CD4-positive, alpha-beta T cell treated with Interleukin-10 for 1 hour (primary cell): ENCODE measurements at regions not wholly inside any gene's neighbourhood (a gene's known extent, or its start where the extent isn't known, plus 50 kb on each side); places are given as distances from the start of the nearest gene placed in this dataset.
"Not testable (repeated sequence)": the region's sequence is repeated elsewhere in the genome, so short reads cannot be mapped to it uniquely, and the experiment has no call there.

Experiments used
- DNase-seq: peaks from one replicate; pipeline ENCODE4 v3.0.0-alpha.2; 2020

DNA sequence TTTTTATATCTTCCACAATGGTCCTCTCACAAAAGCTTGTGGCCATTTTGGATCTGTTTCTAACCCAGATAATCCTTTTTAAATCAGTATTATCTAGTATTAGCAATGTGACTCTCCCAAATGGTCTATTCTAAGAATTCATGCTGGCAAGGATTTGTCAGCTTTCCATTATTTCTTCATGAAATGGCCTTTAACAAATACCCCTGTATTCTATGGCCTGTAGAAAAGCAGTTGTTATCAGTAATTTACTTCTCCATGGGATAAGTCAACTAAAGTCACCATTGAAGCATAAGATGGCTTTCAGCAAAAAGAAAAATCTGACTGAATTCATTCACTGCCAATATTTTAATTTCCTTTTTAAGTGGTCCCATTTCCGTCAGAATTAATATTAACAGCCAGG is 346.4 kb upstream of the FAM174A start:
- no peak for DNase-seq

- no peak for DNase-seq
Measured at GRCh38 chr5:100188339-100188738, 346.8 kb upstream of the FAM174A start.

DNA sequence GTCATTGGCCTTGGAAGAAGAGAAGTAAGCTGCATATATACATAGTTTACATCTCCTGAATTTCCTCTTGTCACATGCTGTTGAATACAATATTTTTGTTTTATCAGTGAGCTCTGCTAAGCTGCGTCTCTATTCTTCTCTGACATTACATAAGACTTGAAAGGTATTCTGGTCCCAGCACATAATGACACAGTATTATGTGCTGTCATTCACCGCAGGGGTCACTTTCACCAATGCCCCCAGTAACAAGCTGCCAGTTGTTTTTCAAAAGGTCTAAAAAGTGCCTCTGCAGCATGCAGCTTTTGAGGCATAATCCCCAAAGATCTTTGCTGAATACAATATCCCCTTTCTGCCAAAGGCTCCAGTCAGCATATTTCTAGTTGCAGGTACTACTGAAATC is 349.0 kb upstream of the FAM174A start:
- no peak for DNase-seq

DNA sequence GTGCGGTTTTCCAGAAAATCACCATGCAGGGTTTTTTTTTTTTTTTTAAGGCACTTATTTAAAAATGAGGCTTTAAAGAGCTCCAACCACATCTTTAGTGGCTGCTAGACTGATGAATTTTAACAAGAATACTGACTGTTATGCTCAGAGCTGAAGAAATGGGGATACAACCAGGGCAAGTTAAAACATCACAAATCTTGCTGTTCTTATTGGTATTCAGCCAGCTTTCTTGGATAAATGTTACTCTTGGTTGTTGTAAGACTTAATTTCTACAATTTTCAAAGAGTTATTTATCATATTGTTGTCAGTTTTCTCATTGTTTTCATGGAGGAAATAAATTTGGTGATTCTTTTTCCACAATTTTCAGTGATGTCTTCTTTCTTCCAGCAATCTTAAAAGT is 352.8 kb upstream of the FAM174A start:
- no peak for DNase-seq

- no peak for DNase-seq
Measured at GRCh38 chr5:100175346-100175745, 359.8 kb upstream of the FAM174A start.

DNA sequence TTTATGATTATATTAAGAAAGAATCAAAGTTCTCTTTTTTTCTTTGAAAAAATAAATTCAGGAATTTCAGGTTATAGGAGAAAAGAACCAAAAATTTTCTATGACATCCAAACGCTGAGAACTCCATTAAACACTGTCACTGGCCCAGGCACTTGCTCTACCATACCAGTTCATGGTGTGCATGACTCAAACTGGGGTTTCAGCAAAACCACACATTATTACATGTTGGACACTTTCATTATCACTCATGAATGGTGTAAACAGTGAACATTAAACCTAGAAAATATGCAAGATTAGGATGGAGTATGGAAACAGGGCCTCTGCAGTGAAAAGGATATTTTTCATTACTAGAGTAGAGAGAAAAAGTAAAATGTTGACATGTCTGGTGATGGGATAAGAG is 369.9 kb upstream of the FAM174A start:
- DNase-seq: no peak

- DNase-seq: no peak
Measured at GRCh38 chr5:100161868-100162267, 373.3 kb upstream of the FAM174A start.

GRCh38 chr5:100157066-100157465 is 378.1 kb upstream of the FAM174A start:
- no peak for DNase-seq

- no peak for DNase-seq
Measured at GRCh38 chr5:100148239-100148638, 386.9 kb upstream of the FAM174A start.

DNA sequence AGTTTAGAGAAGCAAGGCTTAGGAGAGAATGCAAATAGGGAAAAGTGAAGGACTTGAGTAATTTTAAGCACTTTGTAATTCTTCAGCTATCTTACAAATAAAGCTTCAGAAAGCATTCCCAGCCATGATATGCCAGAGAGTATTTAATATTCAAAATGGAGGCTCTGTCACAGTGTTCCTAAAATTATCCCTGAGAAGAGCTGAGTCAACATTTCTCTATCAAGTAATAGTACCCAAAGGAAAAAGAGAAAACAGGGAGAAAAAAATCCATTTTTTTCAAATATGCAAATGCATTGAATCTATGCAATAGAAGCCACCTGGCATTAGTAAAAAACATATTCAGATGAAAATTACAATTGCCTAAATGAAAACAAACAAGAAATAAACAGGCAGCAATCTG is 392.6 kb upstream of the FAM174A start:
- DNase-seq: no peak

DNA sequence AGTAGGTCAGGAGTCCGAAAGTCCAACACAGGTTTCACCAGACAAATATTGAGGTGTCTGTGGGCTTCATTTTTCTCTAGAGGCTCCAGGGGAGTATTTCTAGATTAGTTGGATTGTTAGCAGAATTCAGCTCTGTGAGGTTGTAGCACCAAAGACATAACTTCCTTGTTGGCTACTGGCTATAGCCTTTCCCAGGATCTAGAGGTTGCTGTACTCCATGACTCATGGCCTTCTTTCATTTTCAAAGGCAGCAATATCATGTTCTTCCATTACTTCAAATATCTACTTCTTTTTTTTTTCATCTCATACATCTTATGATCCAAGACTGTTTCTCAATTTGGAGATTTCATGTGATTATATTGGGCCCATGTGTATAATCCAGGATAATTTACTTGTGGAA is 404.0 kb upstream of the FAM174A start:
- no peak for DNase-seq

- no peak for DNase-seq
Measured at GRCh38 chr5:100130307-100130706, 404.9 kb upstream of the FAM174A start.

DNA sequence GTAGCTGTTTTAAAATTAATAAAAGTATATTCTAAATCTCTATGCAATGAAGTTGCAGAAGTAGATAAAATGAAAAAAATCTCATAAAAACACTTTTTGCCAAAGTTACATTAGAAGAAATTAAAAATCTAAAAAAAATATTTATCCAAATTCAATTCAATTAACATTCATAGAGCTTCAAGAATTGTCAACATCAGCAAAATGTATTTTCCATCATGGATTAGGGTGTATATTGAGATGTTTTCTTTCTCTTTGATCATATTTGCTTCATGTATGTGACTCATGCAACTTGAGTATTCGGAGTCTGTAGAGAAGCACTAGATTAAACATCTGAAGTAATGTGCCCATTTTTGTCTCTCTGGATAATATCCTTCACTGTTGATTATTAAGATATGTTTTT is 415.3 kb upstream of the FAM174A start:
- DNase-seq: no peak

- no peak for DNase-seq
Measured at GRCh38 chr5:100110497-100110896, 424.7 kb upstream of the FAM174A start.

DNA sequence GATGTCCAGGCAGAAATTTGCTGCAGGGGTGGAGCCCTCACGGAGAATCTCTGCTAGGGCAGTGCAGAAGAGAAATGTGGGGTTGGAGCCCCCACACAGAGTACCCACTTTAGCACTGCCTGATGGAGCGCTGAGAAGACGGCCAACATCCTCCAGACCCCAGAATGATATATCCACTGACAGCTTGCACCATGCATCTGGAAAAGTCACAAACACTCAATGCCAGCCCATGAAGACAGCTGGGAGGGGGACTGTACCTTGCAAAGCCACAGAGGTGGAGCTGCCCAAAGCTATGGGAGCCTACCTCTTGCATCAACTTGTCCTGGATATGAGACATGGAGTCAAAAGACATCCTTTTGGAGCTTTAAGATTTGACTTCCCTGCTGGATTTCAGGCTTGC is 426.3 kb upstream of the FAM174A start:
- DNase-seq: no peak

GRCh38 chr5:100103592-100104119 is 431.5 kb upstream of the FAM174A start:
- not testable (repeated sequence) for DNase-seq

DNA sequence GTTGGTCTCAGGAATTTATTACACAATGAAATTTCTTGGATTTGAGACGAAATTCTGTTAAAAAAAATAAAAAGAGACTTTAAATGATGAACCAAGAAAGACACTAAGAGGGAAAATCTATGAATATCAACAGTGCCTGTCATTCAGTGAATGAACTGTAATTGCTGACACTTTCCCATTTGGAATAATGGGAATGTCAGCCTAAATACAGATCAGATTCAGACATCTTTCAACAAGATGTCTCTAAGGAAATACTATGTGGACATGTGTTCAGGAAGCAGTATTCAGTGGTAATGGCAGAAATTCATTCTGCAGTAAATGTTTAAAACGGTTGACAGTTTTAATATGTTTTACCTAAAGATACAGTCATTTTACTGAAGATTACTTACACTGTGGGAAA is 433.7 kb upstream of the FAM174A start:
- DNase-seq: not testable (repeated sequence)

DNA sequence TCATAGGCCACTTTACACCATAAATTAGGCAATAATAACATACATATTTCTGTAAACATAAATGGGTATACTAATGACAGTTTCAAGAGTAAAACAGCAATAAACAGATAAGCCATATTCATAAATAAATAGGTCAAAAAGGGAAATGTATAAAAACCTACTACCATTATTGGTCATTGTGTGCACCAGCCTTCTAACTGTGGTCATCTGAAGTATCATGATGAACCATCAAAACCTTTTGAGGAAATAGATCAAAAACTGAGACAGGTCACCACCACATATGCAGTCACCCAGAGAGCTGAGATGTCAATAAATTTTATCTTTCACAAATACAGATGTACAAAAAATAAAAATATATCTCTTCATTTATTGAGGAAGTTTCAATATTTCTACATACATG is 438.8 kb upstream of the FAM174A start:
- DNase-seq: not testable (repeated sequence)

- not testable (repeated sequence) for DNase-seq
Measured at GRCh38 chr5:100080703-100081102, 454.5 kb upstream of the FAM174A start.

GRCh38 chr5:100079163-100079562 is 456.0 kb upstream of the FAM174A start:
- DNase-seq: not testable (repeated sequence)

- DNase-seq: not testable (repeated sequence)
Measured at GRCh38 chr5:100066020-100066419, 469.2 kb upstream of the FAM174A start.

GRCh38 chr5:100043475-100043874 is 491.7 kb upstream of the FAM174A start:
- DNase-seq: no peak

DNA sequence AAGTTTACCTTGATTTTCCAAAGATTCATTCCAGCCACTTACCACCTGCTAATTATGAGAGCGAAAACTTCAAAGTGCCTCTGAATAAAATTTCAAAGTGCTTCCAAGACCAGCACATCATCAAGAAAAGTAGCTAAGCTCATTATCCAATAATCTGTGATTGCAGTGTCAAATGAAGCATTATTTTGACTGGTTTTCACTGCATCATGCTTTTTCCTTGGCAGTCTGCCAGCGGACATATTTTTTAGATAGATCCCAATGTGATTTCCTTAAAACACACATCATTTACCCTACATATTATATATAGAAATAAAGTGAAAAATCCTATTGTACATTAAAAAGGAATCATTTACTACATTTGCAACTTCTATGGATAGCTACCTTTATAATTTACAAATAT is 508.6 kb upstream of the FAM174A start:
- no peak for DNase-seq

- DNase-seq: no peak
Measured at GRCh38 chr5:100023536-100023935, 511.6 kb upstream of the FAM174A start.

- DNase-seq: no peak
Measured at GRCh38 chr5:100017520-100018262, 517.5 kb upstream of the FAM174A start.
